SW480 (cell line): ENCODE measurements at regions not wholly inside any gene's neighbourhood (a gene's known extent, or its start where the extent isn't known, plus 50 kb on each side); places are given as distances from the start of the nearest gene placed in this dataset.
A peak's percentile ranks its signal among the peaks of the same experiment; 100 is the strongest.
"Not testable (repeated sequence)": the region's sequence is repeated elsewhere in the genome, so short reads cannot be mapped to it uniquely, and the experiment has no call there.

Experiments used
- DNase-seq: peaks from one replicate; pipeline ENCODE4 v3.0.0-alpha.2; 2016; ENCODE audit warnings: low spot score

DNA sequence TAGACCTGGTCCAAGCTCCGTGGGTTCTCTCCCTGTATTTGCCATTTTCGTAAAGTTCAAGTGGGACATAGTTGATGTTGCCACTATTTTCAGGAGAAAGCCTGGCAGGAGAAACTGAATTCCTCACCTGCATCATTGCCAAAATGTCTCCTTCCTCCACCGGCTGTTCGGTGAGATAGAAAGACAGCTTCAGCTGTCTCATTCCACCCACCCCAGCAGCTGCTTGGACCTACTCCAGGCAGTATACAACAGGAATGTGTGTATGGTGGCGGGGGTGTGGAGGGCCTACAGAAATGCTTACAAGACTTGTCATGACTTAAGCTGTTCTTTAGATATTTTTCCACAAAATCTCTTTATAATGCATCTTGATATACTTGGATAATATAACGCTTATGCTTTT, 132.7 kb upstream of the RAP2B start:
- DNase-seq, result no peak

DNA sequence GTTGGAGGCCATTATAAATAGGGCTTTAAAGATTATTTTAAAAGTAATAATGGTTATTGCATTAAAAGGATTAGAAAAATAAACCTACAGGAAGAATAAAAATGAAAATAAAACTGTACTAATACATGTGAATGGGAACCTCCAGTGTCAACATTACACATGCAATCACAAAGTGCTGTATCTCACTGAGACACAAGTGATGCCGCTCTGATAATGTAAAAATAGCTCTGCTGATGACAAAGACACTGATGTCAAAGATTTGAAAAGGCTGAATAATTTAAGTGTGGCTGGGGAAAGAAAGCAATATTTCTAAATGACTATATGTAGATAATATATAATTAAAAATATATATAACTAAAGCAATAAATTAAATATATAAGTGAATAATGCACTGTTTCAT, 129.1 kb upstream of the RAP2B start:
- no peak for DNase-seq

DNA sequence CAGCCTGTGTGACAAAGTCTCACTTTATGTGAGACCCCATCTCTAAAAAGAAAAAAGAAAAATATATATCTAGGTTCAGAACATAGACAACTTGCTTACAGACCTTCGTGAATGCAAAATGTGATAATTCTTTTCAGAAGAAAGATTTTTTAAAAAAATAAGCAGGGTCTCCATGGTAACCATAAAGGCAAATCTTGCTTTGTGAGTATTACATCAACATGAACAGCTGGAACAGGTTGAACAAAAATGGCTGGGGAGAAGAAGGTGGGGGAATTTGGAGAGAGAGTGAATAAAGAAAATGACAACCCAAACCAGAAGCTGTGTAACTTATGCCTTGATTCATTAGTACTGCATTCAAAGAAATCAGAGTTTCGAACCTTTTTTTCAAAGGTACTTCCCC, 125.2 kb upstream of the RAP2B start:
- DNase-seq, result no peak

DNA sequence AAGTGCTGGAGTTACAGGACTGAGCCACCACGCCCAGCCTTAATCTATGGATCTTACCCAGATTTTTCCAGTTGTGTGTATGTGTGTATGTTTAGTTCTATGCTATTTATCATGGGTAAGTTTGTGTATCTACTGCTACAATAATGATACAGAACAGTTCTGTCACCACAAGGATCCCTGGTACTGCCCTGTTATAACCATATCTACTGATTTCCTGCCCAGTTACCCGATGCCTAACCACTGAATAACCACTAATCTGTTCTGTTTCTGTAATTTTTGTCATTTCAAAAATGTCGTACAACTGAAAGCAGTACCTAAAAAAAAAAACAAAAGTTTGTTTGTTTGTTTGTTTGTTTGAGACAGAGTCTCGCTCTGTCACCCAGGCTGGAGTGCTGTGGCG, 123.7 kb upstream of the RAP2B start:
- DNase-seq, result no peak

DNA sequence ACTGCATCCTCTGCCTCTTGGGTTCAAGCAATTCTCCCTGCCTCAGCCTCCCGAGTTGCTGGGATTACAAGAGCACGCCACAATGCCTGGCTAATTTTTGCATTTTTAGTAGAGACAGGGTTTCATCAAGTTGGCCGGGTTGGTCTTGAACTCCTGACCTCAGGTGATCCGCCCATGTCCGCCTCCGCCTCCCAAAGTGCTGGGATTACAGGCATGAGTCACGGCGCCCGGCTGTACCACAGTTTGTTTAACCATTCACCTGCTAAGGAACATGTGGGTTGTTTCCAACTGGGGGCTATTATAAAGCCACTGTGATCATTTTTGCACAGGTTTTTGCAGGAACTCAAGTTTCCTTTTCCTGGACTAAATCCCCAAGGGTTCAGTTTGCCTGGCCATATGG, 123.2 kb upstream of the RAP2B start:
- no peak for DNase-seq

DNA sequence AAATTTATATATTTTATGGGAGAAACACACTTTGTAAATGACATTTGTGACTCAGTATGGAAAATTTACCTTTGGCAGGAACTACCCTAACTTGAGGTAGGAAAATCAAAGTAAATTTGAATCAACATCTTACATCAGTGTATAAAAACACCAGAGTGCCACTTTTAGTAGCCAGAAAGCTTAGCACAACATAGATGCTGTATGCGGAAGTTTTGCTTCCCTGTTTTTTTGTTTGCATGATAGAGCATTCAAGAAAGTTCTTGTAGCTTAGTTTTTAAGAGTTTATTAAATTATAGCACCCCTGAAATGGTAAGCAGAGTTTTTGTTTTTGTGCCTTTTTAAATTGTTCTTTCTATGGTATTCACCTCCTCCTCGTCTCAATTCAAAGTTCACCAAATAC, 120.8 kb upstream of the RAP2B start:
- DNase-seq, result no peak

DNA sequence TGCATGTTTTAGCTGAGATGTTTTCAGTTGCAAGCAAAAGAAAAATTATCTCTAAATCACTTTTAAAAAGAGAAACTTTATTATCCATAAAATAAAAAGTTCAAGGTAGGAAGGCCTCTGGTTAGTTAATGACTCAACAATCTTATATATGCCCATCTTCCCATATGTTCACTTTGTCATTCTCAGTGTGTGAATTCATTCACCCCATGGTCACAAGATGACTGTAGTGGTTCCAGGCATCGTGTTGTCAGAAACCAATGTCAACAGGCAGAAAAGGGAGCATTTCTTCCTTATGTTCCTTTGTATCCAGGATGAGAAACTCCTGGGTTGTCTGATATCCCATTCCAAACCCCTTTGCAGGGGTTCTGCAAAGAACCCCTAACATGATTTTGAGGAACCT, 119.9 kb upstream of the RAP2B start:
- no peak for DNase-seq

DNA sequence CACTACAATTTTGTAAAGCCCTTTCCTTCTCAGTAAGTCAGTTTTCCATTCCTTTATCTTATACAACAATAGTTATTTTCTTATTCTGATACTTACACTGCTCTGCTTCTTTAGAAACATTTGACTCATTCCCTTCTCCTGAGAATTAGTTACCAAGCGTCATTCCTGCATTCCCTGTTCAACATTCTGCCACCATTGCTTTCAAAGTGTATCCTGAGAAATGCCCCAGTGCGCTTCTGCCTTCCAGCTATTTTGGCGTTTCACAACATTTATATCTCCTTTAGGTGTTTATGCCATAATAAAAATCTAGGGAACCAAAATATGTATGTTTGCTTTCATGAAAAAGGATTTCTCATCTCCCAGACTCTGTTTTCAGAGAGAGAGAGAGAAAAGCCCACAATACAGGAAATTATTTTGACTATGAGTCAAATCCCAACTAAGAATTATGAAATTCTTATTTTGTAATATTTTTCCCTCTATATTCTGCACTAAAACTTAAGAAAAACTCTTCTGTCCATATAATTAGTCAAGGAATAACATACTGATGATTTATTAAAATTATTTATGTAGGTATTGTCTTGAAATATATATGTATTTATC, 118.2 kb upstream of the RAP2B start:
- DNase-seq, result no peak

DNA sequence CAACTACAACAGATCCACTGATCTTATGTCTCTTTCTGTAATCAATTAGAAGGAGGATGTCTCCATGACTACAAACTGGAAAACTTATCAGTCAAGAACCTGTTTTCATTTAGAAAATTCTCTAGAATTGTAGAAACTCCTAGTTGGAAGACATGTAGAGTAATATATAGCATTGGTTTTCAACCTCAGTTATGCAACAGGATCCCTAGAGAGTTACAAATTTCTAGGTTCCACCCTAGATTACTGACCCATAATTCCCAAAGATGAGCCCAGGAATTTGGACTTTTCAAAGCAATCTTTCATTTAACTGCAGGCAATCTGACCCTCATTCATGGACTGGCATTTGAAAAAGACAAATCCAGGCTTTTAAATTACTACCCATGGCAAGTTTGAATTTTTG, 116.9 kb upstream of the RAP2B start:
- DNase-seq, result no peak

DNA sequence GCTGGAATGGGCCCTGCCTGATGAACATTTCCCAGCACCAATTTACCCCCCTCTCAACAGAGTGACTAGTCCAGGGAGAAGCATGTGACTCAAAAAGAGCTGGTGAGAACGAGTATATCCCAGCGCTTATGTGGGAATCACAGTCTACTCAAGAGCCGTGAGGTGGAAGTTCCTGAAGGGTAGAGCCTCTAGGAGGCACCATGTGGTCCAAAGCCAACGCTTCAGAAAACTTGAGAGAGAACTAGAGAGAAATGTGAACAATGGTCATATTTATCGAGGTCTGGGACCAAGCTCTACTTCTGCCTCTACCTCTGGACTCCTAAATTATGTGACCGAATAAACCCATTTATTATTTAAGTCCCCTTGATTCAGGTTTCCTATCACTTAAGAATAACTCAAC, 111.0 kb upstream of the RAP2B start:
- no peak for DNase-seq

DNA sequence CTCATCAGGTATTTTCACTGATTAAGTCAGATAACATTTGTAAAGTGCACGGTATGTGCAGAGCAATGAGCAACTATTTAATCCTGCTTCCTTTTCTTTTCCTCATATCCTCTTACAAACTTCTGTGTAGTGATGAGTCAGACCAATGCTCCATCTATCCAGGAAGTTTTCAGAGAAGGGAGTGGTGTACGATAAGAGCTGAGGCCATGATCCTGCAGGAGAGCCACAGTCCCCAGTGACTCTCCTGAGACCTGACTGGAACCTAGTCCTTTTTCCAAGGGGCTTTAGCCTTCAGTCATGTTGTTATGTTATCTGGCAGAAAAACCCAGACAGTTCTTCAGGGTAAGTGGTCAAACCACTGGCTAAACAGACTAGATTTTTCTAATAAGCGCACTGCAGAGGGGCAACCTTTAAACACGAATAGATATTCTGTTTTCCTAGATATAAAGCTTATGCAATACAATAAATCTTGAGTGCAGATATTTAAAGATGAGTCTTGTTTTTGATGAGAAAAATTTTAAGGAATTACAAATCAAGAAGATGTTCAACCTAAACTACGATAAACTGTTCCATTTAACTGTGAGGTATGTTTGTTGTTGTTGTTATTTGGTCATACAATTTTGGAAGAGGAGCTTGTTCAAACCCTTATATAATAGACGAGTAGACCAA, 110.5 kb upstream of the RAP2B start:
- peak; percentile 22 for DNase-seq

DNA sequence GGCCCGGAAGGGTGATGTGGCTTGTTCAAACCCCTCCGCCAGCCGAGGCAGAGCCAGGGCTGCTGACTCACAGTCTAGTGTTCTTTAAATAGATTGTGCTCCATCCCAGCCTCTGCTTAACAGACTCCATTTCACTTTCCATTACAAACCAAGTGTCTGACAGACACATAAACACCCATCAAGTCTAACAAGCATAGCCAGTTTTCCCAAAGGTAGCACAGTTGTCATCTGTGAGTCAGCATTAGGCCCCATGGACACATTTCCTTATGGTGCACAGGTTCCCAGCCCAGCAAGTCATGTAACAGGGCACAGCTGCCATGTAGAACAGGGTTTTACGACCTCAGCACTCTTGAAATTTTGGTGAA, 109.9 kb upstream of the RAP2B start:
- no peak for DNase-seq

DNA sequence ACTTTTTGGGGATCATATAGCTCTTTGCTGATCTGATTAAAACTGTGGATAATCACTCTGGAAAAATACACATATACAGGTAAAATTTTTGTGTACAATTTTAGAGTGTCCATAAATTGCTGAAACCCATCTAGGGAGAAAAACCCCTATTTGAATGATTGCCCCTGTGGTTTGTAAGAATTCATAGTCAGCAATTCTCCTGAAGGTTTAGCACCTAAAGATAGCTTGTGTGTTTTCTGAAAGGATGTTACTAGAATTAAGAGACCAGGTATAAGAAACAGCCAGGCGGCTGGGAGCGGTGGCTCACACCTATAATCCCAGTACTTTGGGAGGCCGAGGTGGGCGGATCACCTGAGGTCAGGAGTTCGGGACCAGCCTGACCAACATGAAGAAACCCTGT, 106.8 kb upstream of the RAP2B start:
- DNase-seq, result no peak

DNA sequence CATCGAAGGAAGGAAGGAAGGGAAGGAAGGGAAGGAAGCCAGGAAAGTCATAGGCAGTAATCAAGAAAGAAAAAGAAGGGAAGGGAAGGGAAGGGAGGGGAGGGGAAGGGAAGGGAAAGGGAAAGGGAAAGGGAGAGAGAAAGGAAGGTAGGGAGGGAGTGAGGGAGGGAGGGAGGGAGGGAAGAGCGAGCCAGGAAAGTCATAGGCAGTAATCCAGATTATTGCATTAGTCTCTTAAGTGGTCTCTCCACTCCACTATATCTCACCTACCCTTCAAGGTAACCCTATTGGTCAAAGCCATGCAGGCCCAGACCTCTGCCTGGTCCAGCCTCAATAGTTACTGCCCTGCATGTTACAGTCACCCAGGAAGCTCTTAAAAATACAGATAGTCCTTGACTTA, 106.2 kb upstream of the RAP2B start:
- no peak for DNase-seq

DNA sequence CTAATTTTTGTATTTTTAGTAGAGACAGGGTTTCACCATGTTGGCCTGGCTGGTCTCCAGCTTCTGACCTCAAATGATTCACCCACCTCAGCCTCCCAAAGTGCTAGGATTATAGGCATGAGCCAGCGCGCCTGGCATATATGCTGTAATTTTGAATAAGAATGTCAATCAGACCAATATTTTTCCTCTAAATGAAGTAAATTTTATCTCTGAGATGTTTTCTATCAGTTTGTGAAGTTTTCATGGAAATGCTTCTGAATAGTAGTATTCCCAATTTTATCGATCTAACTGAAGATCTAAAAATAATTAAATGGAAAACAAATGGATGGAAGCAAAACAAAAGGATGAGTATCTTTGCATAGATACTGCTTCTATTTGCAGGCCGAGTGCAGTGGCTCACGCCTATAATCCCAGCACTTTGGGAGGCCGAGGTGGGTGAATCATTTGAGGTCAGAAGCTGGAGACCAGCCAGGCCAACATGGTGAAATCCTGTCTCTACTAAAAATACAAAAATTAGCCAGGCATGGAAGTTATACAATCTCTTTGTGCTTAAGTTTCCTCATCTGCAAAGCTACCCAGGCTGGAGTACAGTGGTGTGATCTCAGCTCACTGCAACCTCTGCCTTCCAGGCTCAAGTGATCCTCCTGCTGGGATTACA, 103.9 kb upstream of the RAP2B start:
- DNase-seq, result not testable (repeated sequence)

DNA sequence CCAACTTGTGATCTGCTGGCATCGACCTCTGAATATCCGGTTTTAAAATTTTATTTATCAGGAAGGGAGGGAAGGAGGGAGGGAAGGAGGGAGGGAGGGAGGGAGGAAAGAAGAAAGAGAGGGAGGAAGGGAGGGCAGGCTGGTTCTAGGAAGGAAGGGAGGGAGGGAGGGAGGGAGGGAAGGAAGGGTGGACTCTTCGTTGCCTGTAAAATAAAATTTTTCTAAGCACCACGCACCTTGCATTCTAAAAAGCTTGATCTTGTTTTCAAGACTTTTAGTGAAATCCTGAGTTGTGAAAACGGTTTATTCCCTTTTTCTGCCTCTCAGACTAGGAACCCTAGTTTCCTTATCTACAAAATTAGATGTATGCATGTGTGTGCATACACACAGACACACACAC, 101.7 kb upstream of the RAP2B start:
- no peak for DNase-seq

DNA sequence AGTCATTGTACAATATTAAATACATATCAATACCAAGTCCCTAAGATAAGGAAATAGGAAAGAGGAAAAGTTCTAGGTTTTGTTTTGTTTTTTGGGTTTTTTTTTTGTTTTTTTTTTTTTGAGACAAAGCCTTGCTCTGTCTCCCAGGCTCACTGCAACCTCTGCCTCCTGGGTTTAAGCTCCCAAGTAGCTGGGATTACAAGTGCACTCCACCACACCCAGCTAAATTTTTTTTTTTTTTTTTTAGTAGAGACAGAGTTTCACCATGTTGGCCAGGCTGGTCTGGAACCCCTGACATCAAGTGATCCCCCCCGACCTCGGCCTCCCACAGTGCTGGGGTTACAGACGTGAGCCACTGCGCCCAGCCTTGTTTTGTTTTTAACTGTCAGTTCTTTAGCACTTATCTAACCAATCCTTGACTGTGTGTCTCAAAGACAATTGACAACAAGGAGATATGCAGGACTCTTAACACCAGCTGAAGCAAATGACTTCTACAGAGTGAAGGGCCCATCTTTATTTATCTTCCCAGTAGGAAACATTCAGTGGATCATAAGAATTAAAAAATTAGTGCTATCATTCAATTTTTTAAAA, 100.0 kb upstream of the RAP2B start:
- no peak for DNase-seq

DNA sequence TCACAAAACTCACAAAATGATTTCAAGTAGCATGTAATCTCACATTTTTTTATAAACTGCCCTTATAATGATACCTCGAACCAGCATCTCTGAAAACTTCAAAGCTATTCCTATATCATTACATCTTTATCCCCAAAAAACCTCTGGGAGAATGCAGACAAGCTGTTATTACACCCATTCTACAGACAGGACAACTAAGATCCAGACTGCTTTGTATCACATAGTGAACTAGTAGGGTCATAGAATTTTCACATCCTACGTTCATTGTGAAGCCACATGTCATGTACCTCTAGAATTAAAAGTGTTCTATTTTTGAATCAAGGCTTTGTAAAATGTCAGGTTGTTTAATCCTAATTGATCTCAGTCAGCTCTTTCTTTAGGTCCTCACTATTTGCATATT, 98.7 kb upstream of the RAP2B start:
- no peak for DNase-seq

DNA sequence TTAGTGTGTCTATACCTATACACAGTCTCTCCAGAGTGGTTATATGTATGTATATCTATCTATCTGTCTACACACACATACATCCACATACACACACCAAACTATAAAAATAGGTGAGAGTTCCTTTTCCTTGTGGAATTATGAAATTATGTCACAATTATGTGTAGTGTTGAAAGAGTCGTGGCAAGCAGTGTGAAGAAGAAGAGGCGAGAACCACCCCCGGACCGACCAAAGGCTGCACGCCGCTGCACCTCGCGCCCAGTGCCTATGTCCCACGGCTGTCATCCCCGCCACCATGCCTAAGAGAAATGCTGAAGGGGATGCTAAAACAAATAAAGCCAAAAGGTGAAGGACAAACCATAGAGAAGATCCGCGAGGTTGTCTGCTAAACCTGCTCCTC, 95.0 kb upstream of the RAP2B start:
- no peak for DNase-seq

DNA sequence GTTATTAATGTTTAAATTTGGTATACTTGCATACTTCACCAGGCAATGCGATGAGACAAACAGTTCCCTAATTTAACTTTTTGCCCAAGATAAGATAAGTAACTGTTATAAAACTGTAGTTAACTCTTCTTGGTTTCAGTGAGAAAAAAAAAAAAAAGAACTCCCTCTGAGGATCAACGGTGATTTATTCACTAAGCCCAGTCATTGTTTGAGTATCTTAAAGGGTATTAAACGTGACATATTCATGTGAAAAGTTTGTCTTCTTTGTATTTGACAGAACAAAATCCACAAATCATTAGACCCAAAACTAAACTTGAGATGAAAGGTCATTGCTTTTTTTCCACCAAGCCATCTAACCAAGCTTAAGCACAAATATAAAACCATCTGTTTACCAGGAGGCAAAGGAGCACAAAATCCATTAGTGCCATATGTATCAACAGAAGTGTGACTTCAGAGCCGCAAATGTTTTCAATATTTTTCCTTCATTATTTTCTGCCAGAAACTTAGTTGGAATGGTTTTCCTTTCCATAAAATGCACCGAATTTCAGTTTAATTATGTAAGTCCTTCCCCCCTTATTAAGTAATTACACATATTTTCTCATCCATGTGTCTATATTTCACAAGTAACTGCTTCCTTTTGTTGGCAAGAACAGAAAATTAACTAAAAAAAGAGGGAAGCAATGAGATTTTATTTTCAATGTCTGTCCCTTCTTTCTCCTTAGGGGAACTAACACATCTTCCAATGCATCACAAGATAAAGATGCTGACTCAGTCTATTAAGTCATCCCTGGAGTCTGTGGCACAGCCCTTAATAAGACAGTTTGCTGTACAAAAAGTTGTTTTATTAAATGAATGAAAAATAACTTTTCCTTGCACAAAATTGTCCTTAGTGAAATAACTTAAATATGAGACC, 92.2 kb upstream of the RAP2B start:
- no peak for DNase-seq

DNA sequence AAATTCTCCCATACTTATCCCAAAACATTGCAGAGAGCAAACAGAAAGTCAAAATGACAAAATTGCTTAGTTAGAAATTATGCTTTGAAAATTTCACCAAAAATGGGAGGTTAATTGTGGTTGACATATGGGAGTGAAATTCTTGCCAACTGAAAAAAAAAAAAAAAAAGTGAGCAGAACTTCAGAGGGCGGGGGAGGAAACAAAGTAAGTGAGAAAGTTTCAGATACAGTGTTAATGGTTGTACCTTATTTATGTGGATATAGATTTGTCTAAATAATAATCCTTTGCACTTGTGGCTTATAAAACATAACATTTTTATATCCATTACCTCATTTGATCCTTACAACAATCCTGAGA, 91.5 kb upstream of the RAP2B start:
- no peak for DNase-seq

DNA sequence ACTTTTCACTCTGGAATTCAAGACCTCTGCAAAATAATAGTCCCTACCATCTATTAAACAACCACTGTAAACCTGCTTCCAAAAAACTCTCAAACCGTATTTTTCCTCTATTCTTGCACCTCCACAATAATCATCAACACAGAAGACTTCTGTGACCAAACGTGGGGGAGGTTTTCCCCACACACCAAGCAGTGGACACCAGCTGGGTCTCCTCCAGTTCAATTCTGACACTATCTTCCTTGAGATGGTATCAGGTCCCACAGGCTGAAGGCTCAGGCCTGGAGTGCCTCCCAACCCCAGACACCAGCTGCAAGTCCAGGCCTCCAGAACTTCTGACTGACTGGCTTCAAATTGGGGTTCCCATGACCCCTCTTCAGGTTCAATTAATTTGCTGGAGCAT, 89.6 kb upstream of the RAP2B start:
- DNase-seq, result no peak

DNA sequence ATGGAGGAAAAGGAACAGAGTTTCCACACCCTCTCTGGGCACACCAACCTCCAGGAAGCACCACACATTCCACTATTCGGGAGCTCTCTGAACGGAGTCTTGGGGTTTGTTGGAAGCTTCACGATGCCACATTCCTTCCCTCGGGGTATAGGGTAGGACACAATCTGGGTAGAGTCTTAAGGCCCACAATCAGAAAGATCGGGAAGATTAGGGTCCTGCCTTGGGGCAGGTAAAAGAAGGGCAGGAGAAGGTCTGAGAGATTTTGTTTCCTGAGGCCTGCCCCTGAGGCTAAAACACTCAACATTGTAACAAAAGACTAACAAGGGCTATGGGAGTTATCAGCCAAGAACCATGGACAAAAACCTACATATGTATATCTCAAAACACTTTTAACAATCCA, 89.2 kb upstream of the RAP2B start:
- DNase-seq, result no peak
